B cell (primary cell): ENCODE measurements at regions not wholly inside any gene's neighbourhood (a gene's known extent, or its start where the extent isn't known, plus 50 kb on each side); places are given as distances from the start of the nearest gene placed in this dataset.

ENCODE experiments used
- CTCF ChIP-seq: fragments of 200-600 bp; IDR thresholded peaks from one replicate; pipeline ENCODE4 v1.8.0; 2022; ENCODE audit warnings: antibody characterized with exemption, mild to moderate bottlenecking
- EZH2 ChIP-seq: IDR thresholded peaks from 2 replicates; pipeline ENCODE4 v1.6.1; 2012; ENCODE audit warnings: borderline replicate concordance, low read depth, mild to moderate bottlenecking, moderate library complexity, low read length; ENCODE audit not compliant: insufficient read depth, poor library complexity, severe bottlenecking

- TF ChIP-seq EZH2 (no peak), CTCF (no peak)
These were observed 55.3 kb downstream of the SHANK2 start for GRCh38 chr11:71197096-71197495.
